C4-2B (cell line): ENCODE measurements at regions not wholly inside any gene's neighbourhood (a gene's known extent, or its start where the extent isn't known, plus 50 kb on each side); places are given as distances from the start of the nearest gene placed in this dataset.

ENCODE experiments used
- H3K27ac ChIP-seq: fragments of 450-650 bp; 2 replicates; pipeline ENCODE4 v1.5.1; 2017
- CTCF ChIP-seq: fragments of 450-650 bp; conservative IDR thresholded peaks from 2 replicates; pipeline ENCODE4 v1.5.1; 2017; ENCODE audit warnings: mild to moderate bottlenecking
- ZFX ChIP-seq: fragments of 450-650 bp; IDR thresholded peaks from 2 replicates; pipeline ENCODE4 v1.6.1; 2017

DNA sequence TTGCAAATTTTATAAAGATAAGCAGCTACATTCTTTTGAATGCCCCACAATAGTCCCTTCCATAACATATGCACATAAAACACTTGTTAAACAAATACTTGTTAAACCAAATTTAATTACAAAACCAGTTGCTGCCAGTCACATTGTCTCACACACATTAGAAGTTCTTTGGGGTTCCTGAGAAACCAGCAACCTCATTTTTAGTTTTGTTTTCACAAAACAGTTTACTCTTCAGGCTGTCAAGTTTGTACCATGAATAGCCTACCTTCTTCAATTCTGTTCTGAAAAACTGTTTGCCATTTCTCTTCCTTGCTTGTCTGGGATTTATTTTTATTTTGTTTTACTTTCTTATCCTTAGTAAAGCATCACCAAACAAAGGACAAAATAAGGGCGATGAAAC is 176.5 kb upstream of the PHF14 start:
- TF ChIP-seq ZFX (no peak), CTCF (no peak)
- H3K27ac ChIP-seq: no peak overlapping the region

DNA sequence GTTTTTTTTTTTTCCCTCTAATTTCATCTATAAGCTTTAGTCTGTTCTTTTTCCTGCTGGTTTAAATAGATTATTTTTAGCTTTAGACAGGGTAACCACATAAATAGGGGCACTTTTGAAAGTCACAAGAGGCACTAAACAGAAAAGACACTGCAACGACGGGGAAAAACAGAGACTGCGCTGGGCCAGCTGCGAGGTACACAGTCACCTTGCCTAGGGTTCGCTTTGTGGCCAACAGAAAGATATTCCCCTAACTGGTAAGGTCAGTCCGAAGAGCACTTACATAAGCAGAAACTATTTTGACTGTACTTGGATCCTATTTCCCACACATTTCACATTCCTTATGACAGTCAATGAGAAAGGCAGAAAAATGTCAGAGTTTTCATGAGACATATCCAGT is 175.6 kb upstream of the PHF14 start:
- H3K27ac ChIP-seq: no peak overlapping the region
- TF ChIP-seq CTCF (no peak), ZFX (no peak)

- H3K27ac ChIP-seq: no peak overlapping the region
- no peak for TF ChIP-seq ZFX
Measured at GRCh38 chr7:10799475-10799874, 174.2 kb upstream of the PHF14 start.

GRCh38 chr7:10802011-10802410 is 171.7 kb upstream of the PHF14 start:
- H3K27ac ChIP-seq: no peak overlapping the region
- TF ChIP-seq CTCF (no peak), ZFX (no peak)

- TF ChIP-seq CTCF (no peak), ZFX (no peak)
- H3K27ac ChIP-seq: no peak overlapping the region
Measured at GRCh38 chr7:10802526-10802925, 171.1 kb upstream of the PHF14 start.

- no peak for TF ChIP-seq CTCF
- H3K27ac ChIP-seq: no peak overlapping the region
Measured at GRCh38 chr7:10803720-10804119, 170.0 kb upstream of the PHF14 start.

GRCh38 chr7:10804770-10805169 is 168.9 kb upstream of the PHF14 start:
- no peak for TF ChIP-seq ZFX
- no peak for TF ChIP-seq CTCF
- no peak overlapping the region for H3K27ac ChIP-seq

GRCh38 chr7:10815546-10815945 is 158.1 kb upstream of the PHF14 start:
- no peak overlapping the region for H3K27ac ChIP-seq
- TF ChIP-seq ZFX (no peak), CTCF (no peak; the same call in 1 of the 2 replicates)
